ENCODE measurements at regions not wholly inside any gene's neighbourhood (a gene's known extent, or its start where the extent isn't known, plus 50 kb on each side); places are given as distances from the start of the nearest gene placed in this dataset.
"Not testable (repeated sequence)": the region's sequence is repeated elsewhere in the genome, so short reads cannot be mapped to it uniquely, and the experiment has no call there.

- in situ Hi-C loops (cut with HindIII; ENCODE audit: low sequenced_read_pairs), result no loop called here
Measured at GRCh38 chr7:32765185-32765584, 126.4 kb downstream of the KBTBD2 start.

- in situ Hi-C loops (cut with HindIII; ENCODE audit: low sequenced_read_pairs), result no loop called here
Measured at GRCh38 chr7:32762925-32763293, 128.7 kb downstream of the KBTBD2 start.

GRCh38 chr7:32762206-32762924 lies 129.2 kb downstream of the KBTBD2 start:
- in situ Hi-C loops (cut with HindIII; ENCODE audit: low sequenced_read_pairs), result not testable (repeated sequence)

- in situ Hi-C loops (cut with HindIII; ENCODE audit: low sequenced_read_pairs), result no loop called here
Measured at GRCh38 chr7:32761451-32762205, 129.9 kb downstream of the KBTBD2 start.

GRCh38 chr7:32760755-32761154 lies 130.8 kb downstream of the KBTBD2 start:
- in situ Hi-C loops (cut with HindIII; ENCODE audit: low sequenced_read_pairs), result not testable (repeated sequence)

- in situ Hi-C loops (cut with HindIII; ENCODE audit: low sequenced_read_pairs), result not testable (repeated sequence)
Measured at GRCh38 chr7:32759859-32760258, 131.7 kb downstream of the KBTBD2 start.

GRCh38 chr7:32753872-32754271 lies 137.7 kb downstream of the KBTBD2 start:
- in situ Hi-C loops (cut with HindIII; ENCODE audit: low sequenced_read_pairs), result not testable (repeated sequence)

GRCh38 chr7:32748337-32748736 lies 143.2 kb downstream of the KBTBD2 start:
- in situ Hi-C loops (cut with HindIII; ENCODE audit: low sequenced_read_pairs), result not testable (repeated sequence)

- in situ Hi-C loops (cut with HindIII; ENCODE audit: low sequenced_read_pairs), result not testable (repeated sequence)
Measured at GRCh38 chr7:32747443-32748148, 144.0 kb downstream of the KBTBD2 start.

GRCh38 chr7:32741853-32742476 lies 149.6 kb downstream of the KBTBD2 start:
- in situ Hi-C loops (cut with HindIII; ENCODE audit: low sequenced_read_pairs), result not testable (repeated sequence)

- in situ Hi-C loops (cut with HindIII; ENCODE audit: low sequenced_read_pairs), result not testable (repeated sequence)
Measured at GRCh38 chr7:32739749-32740148, 151.8 kb downstream of the KBTBD2 start.

GRCh38 chr7:32738390-32738789 lies 153.2 kb downstream of the KBTBD2 start:
- in situ Hi-C loops (cut with HindIII; ENCODE audit: low sequenced_read_pairs), result not testable (repeated sequence)

GRCh38 chr7:32732767-32733166 lies 158.8 kb downstream of the KBTBD2 start:
- in situ Hi-C loops (cut with HindIII; ENCODE audit: low sequenced_read_pairs), result not testable (repeated sequence)

GRCh38 chr7:32729335-32729675 lies 162.3 kb downstream of the KBTBD2 start:
- in situ Hi-C loops (cut with HindIII; ENCODE audit: low sequenced_read_pairs), result not testable (repeated sequence)

GRCh38 chr7:32728412-32729334 lies 162.9 kb downstream of the KBTBD2 start:
- in situ Hi-C loops (cut with HindIII; ENCODE audit: low sequenced_read_pairs), result not testable (repeated sequence)

- in situ Hi-C loops (cut with HindIII; ENCODE audit: low sequenced_read_pairs), result not testable (repeated sequence)
Measured at GRCh38 chr7:32727483-32728411, 163.8 kb downstream of the KBTBD2 start.

GRCh38 chr7:32722837-32723236 lies 168.7 kb downstream of the KBTBD2 start:
- in situ Hi-C loops (cut with HindIII; ENCODE audit: low sequenced_read_pairs), result not testable (repeated sequence)

GRCh38 chr7:32694182-32694581 lies 197.4 kb downstream of the KBTBD2 start:
- in situ Hi-C loops (cut with HindIII; ENCODE audit: low sequenced_read_pairs), result no loop called here
